ENCODE measurements at regions not wholly inside any gene's neighbourhood (a gene's known extent, or its start where the extent isn't known, plus 50 kb on each side); places are given as distances from the start of the nearest gene placed in this dataset.

DNA sequence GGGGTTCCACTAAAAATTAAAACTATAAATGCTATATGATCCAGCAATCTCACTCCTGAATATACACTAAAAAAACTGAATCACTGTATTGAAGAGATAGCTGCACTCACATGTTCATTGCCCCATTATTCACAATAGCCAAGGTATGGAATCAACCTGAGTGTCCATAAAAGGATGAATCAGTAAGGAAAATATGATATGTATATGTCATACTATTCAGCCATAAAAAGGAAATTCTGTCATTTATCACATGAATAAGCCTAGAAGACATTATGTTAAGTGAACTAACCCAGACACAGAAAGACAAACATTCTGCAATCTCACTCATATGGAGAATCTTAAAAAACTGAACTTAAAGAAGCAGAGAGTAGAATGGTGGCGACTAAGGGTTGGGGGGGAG is 1376.2 kb upstream of the CDH9 start:
- TF ChIP-seq, protein P1, sequence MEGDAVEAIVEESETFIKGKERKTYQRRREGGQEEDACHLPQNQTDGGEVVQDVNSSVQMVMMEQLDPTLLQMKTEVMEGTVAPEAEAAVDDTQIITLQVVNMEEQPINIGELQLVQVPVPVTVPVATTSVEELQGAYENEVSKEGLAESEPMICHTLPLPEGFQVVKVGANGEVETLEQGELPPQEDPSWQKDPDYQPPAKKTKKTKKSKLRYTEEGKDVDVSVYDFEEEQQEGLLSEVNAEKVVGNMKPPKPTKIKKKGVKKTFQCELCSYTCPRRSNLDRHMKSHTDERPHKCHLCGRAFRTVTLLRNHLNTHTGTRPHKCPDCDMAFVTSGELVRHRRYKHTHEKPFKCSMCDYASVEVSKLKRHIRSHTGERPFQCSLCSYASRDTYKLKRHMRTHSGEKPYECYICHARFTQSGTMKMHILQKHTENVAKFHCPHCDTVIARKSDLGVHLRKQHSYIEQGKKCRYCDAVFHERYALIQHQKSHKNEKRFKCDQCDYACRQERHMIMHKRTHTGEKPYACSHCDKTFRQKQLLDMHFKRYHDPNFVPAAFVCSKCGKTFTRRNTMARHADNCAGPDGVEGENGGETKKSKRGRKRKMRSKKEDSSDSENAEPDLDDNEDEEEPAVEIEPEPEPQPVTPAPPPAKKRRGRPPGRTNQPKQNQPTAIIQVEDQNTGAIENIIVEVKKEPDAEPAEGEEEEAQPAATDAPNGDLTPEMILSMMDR (IDR thresholded peaks at IDR 0.05; ENCODE audit: low read depth, low read length, poor library complexity, severe bottlenecking) = no peak
- no peak for TF ChIP-seq EZH2phosphoT487 (IDR thresholded peaks at IDR 0.05; ENCODE audit: borderline replicate concordance, low read length)
